Anterior cingulate cortex (tissue), 58 donors: ENCODE measurements at regions not wholly inside any gene's neighbourhood (a gene's known extent, or its start where the extent isn't known, plus 50 kb on each side); places are given as distances from the start of the nearest gene placed in this dataset.

Experiments used
- DNase-seq, 58 donors: peaks; one replicate each; lab custom pipeline; 2025; lab: John Stamatoyannopoulos, UW

GRCh38 chr3:127365163-127365798 is 77.4 kb upstream of the PRR20G start:
- DNase-seq = no peak

GRCh38 chr3:127363891-127364290 is 76.0 kb upstream of the PRR20G start:
- DNase-seq = no peak

GRCh38 chr3:127363171-127363570 is 75.3 kb upstream of the PRR20G start:
- no peak for DNase-seq

GRCh38 chr3:127360647-127361046 is 72.8 kb upstream of the PRR20G start:
- DNase-seq = no peak

- DNase-seq = no peak
These were observed 70.8 kb upstream of the PRR20G start for GRCh38 chr3:127358641-127359040.

- no peak for DNase-seq
These were observed 68.5 kb upstream of the PRR20G start for GRCh38 chr3:127356381-127356780.

GRCh38 chr3:127354761-127355160 is 66.9 kb upstream of the PRR20G start:
- no peak for DNase-seq

GRCh38 chr3:127352612-127353011 is 64.8 kb upstream of the PRR20G start:
- no peak for DNase-seq

- no peak for DNase-seq
These were observed 64.0 kb upstream of the PRR20G start for GRCh38 chr3:127351775-127352350.

GRCh38 chr3:127351321-127351720 is 63.5 kb upstream of the PRR20G start:
- peak in 26 of 58 donors; percentile 3 to 54 (median 32) for DNase-seq

GRCh38 chr3:127350172-127351050 is 62.6 kb upstream of the PRR20G start:
- no peak for DNase-seq

- DNase-seq = no peak
These were observed 61.8 kb upstream of the PRR20G start for GRCh38 chr3:127349501-127350171.

- DNase-seq = no peak
These were observed 54.9 kb upstream of the PRR20G start for GRCh38 chr3:127342735-127343134.

- DNase-seq = peak in 4 of 58 donors; percentile 5 to 9 (median 6)
These were observed 52.3 kb upstream of the PRR20G start for GRCh38 chr3:127339928-127340861.

- no peak for DNase-seq
These were observed 51.2 kb upstream of the PRR20G start for GRCh38 chr3:127339016-127339415.

- no peak for DNase-seq
These were observed 50.2 kb upstream of the PRR20G start for GRCh38 chr3:127337911-127338531.
